DND-41 (cell line): ENCODE measurements at regions not wholly inside any gene's neighbourhood (a gene's known extent, or its start where the extent isn't known, plus 50 kb on each side); places are given as distances from the start of the nearest gene placed in this dataset.

ENCODE experiments used
- ATAC-seq: fragments of 200-7000 bp; cut with Tn5 transposase; 3 replicates; pipeline ENCODE4 v1.9.1; 2021; ENCODE audit warnings: low read depth; ENCODE audit not compliant: insufficient read depth
- DNase-seq: peaks from one replicate; pipeline ENCODE4 v3.0.0-alpha.2; 2020
- H2AFZ ChIP-seq: 2 replicates; pipeline ENCODE4 v1.6.0; 2012; ENCODE audit warnings: low read depth, low read length
- H3K27ac ChIP-seq: 2 replicates; pipeline ENCODE4 v1.5.1; 2012; ENCODE audit warnings: low read length, inconsistent platforms
- H3K27me3 ChIP-seq: fragments of 200-600 bp; sonication (generic); 2 replicates; pipeline ENCODE4 v1.6.0; 2012; ENCODE audit warnings: low read length, mild to moderate bottlenecking, inconsistent platforms; ENCODE audit not compliant: insufficient read depth, poor library complexity
- H3K36me3 ChIP-seq: 2 replicates; pipeline ENCODE4 v1.5.1; 2012; ENCODE audit warnings: low read length, inconsistent platforms; ENCODE audit not compliant: insufficient read depth
- H3K4me1 ChIP-seq: 2 replicates; pipeline ENCODE4 v1.5.1; 2012; ENCODE audit warnings: mild to moderate bottlenecking, low read length; ENCODE audit not compliant: insufficient read depth
- H3K4me2 ChIP-seq: 2 replicates; pipeline ENCODE4 v1.6.0; 2012; ENCODE audit warnings: mild to moderate bottlenecking, moderate library complexity, low read length, inconsistent platforms; ENCODE audit not compliant: insufficient read depth
- H3K4me3 ChIP-seq, 2 experiments: fragments of 200-600 bp in 1 of 2; shearing (Covaris generic) in 1 of 2; 2 replicates each; pipeline ENCODE4 v1.5.1; 2012 to 2016; ENCODE audit warnings: inconsistent platforms in 2 of 2, low read length in 2 of 2, mild to moderate bottlenecking in 2 of 2, low read depth in 1 of 2, moderate library complexity in 1 of 2
- H3K79me2 ChIP-seq: 2 replicates; pipeline ENCODE4 v1.6.0; 2012; ENCODE audit warnings: low read length, inconsistent platforms; ENCODE audit not compliant: insufficient read depth
- H3K9ac ChIP-seq: 2 replicates; pipeline ENCODE4 v1.6.0; 2012; ENCODE audit warnings: low read depth, mild to moderate bottlenecking, inconsistent platforms, low read length, moderate library complexity
- H3K9me3 ChIP-seq: 2 replicates; pipeline ENCODE4 v1.5.1; 2012; ENCODE audit warnings: low read length, moderate library complexity, mild to moderate bottlenecking, inconsistent platforms; ENCODE audit not compliant: insufficient read depth, severe bottlenecking
- H4K20me1 ChIP-seq: 2 replicates; pipeline ENCODE4 v1.6.0; 2012; ENCODE audit warnings: low read length; ENCODE audit not compliant: insufficient read depth
- CTCF ChIP-seq: IDR thresholded peaks from 2 replicates; pipeline ENCODE4 v1.5.1; 2012; ENCODE audit warnings: borderline replicate concordance, low read length, moderate library complexity, mild to moderate bottlenecking; ENCODE audit not compliant: poor library complexity, severe bottlenecking; ENCODE audit errors: extremely low read depth
- EZH2 ChIP-seq: IDR thresholded peaks from 3 replicates; pipeline ENCODE4 v1.6.1; 2012; ENCODE audit warnings: borderline replicate concordance, low read depth, mild to moderate bottlenecking, moderate library complexity, low read length, inconsistent platforms; ENCODE audit not compliant: severe bottlenecking

DNA sequence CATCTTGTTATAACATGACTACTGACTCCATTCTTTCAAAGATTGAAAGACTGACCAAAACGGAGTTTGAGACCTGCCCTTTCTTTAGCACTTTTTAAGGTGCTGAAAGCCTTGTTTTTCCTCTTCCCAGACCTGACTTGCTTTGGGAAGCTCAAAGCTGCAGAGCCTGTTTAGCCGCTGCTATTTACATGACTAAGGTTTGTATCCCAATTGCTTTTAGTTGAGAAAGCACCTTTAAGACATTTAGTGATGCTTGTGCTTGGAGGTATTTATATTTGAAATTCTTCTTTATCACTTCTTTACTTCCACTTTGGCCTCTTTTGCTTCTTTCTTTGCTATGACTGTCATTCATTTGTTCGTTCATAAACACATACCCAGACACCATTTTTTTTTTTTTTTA is 182.6 kb upstream of the ELL2 start:
- Histone ChIP-seq H3K79me2 (no peaks in the 10 kb centered on the region), H4K20me1 (no peaks in the 10 kb centered on the region), H3K27ac (no peak overlapping the region), H3K4me1 (no peaks in the 10 kb centered on the region), H3K36me3 (no peaks in the 10 kb centered on the region), H3K9me3 (no peaks in the 10 kb centered on the region), H3K4me3 (no peak overlapping the region), H3K4me2 (no peak overlapping the region), H2AFZ (no peak overlapping the region), H3K9ac (no peak overlapping the region), H3K27me3 (no peaks in the 10 kb centered on the region)
- DNase-seq (no peak), ATAC-seq (no peak)
- TF ChIP-seq CTCF (no peak), EZH2 (no peak)

DNA sequence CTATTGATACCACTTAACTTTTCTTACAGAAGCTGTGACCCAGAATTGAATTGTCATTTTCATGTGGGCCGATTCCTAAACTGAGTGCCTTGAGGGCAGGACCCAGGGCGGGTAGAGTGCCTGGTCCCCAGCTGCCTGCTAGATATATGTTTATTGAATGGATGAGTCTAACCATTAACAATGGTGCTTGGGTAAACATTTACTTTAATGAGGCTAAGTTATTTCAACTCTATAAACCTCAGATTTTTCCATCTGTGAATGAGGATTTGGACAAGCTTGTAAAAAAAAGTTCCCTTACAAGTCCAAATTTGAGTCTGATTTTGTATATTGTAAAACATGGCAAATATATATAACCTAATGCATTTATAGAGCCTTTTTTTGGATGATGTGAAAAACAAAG is 181.8 kb upstream of the ELL2 start:
- H3K9ac ChIP-seq = no peak overlapping the region
- H3K27me3 ChIP-seq = no peaks in the 10 kb centered on the region
- no peaks in the 10 kb centered on the region for H4K20me1 ChIP-seq
- H3K36me3 ChIP-seq = no peaks in the 10 kb centered on the region
- H3K79me2 ChIP-seq = no peaks in the 10 kb centered on the region
- TF ChIP-seq EZH2 (no peak), CTCF (no peak)
- no peak for DNase-seq
- no peak overlapping the region for H2AFZ ChIP-seq
- no peak for ATAC-seq
- no peaks in the 10 kb centered on the region for H3K9me3 ChIP-seq
- H3K4me1 ChIP-seq = no peaks in the 10 kb centered on the region
- H3K27ac ChIP-seq = no peak overlapping the region
- no peak overlapping the region for H3K4me2 ChIP-seq
- H3K4me3 ChIP-seq = no peak overlapping the region

GRCh38 chr5:96142786-96143434 is 181.3 kb upstream of the ELL2 start:
- no peak overlapping the region for H2AFZ ChIP-seq
- H3K9me3 ChIP-seq = no peaks in the 10 kb centered on the region
- H3K27me3 ChIP-seq = no peaks in the 10 kb centered on the region
- H3K4me1 ChIP-seq = no peaks in the 10 kb centered on the region
- no peaks in the 10 kb centered on the region for H4K20me1 ChIP-seq
- no peak overlapping the region for H3K4me3 ChIP-seq
- DNase-seq (no peak), ATAC-seq (no peak)
- no peak for TF ChIP-seq EZH2
- no peak for TF ChIP-seq CTCF
- H3K4me2 ChIP-seq = no peak overlapping the region
- H3K9ac ChIP-seq = no peak overlapping the region
- H3K79me2 ChIP-seq = no peaks in the 10 kb centered on the region
- no peak overlapping the region for H3K27ac ChIP-seq
- H3K36me3 ChIP-seq = no peaks in the 10 kb centered on the region
